ENCODE measurements at regions not wholly inside any gene's neighbourhood (a gene's known extent, or its start where the extent isn't known, plus 50 kb on each side); places are given as distances from the start of the nearest gene placed in this dataset.

- TF ChIP-seq POLR2A (IDR thresholded peaks at IDR 0.05) (no peak), POLR2AphosphoS5 (IDR thresholded peaks at IDR 0.05) (no peak)
These were observed 168.7 kb downstream of the PHLDA1 start for GRCh38 chr12:75862692-75863471.

Data from prostate gland (tissue), 1 donor.